Ectodermal cell (in vitro differentiated cells): ENCODE measurements at regions not wholly inside any gene's neighbourhood (a gene's known extent, or its start where the extent isn't known, plus 50 kb on each side); places are given as distances from the start of the nearest gene placed in this dataset.

Experiments used
- H3K27ac ChIP-seq: 2 replicates; pipeline ENCODE4 v1.7.0; 2013; ENCODE audit warnings: mild to moderate bottlenecking, low read depth, low read length; ENCODE audit not compliant: insufficient read depth, poor library complexity, severe bottlenecking
- H3K27me3 ChIP-seq: 2 replicates; pipeline ENCODE4 v1.7.0; 2013; ENCODE audit warnings: mild to moderate bottlenecking, low read length; ENCODE audit not compliant: insufficient read depth, control insufficient read depth, poor library complexity, severe bottlenecking
- H3K36me3 ChIP-seq: one replicate; pipeline ENCODE4 v1.7.0; 2013; ENCODE audit warnings: low read length; ENCODE audit not compliant: control insufficient read depth, insufficient read depth
- H3K4me1 ChIP-seq: one replicate; pipeline ENCODE4 v1.7.0; 2013; ENCODE audit warnings: low read length; ENCODE audit not compliant: control insufficient read depth, insufficient read depth
- H3K4me3 ChIP-seq: 2 replicates; pipeline ENCODE4 v1.7.0; 2013; ENCODE audit warnings: low read depth, low read length, control low read depth; ENCODE audit not compliant: insufficient read depth
- H3K9me3 ChIP-seq: 2 replicates; pipeline ENCODE4 v1.7.0; 2013; ENCODE audit warnings: mild to moderate bottlenecking, low read length, moderate library complexity; ENCODE audit not compliant: control insufficient read depth
- WGBS, 2 experiments: methylation state at CpG; one replicate each; pipeline ENCODE4 v1.1.7; 2013; ENCODE audit warnings: missing lambda C conversion rate in 2 of 2; 5-methylcytosine and 5-hydroxymethylcytosine counted together

- no peak overlapping the region for H3K4me3 ChIP-seq
- WGBS, 2 experiments, result 75 to 79% methylated on average over 4 of the region's 4 CpGs
- H3K27ac ChIP-seq, result peak overlapping the region; percentile 55
- H3K9me3 ChIP-seq, result no peaks in the 10 kb centered on the region
- peaks cover 42% of the 10 kb centered on the region for H3K4me1 ChIP-seq
- H3K36me3 ChIP-seq, result no peaks in the 10 kb centered on the region
- H3K27me3 ChIP-seq, result no peaks in the 10 kb centered on the region
Measured at GRCh38 chr22:42322562-42322926, 52.1 kb upstream of the TCF20 start.

DNA sequence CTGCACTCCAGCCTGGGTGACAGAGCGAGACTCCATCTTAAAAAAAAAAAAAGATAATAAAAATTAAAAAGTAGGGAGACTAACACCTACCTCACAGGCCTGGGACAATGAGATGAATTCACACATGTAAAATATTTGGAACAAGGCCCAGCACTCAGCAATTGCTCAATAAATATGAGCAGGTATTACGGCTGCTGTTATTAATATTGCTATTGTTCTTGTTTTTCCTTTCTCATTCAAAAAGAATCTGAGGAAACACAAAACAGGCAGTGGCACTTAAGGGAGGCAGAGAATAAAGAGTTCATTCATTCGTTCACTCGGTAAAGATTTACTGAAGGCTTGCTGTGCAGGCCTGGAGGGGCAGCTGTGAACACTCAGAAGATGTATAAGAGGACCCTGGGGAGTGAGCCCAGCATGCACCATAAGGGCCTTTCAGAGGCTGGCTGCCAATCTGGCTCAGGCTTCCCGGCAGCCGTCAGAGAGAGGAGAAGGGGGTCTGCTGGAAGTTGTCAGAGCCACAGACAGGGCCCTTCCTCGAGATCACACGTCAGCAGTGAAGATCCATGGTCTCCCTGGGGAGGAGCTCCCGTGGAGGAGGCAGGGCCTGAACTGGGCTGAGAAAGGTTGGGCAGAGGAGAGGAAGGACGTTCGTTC is 51.6 kb upstream of the TCF20 start:
- Histone ChIP-seq H3K27me3 (no peaks in the 10 kb centered on the region), H3K36me3 (no peaks in the 10 kb centered on the region), H3K27ac (peak overlapping the region; percentile 55), H3K4me1 (peaks cover 42% of the 10 kb centered on the region), H3K4me3 (no peak overlapping the region), H3K9me3 (no peaks in the 10 kb centered on the region)
- WGBS, 2 experiments, result 7 to 10% methylated on average over 10 of the region's 11 CpGs

DNA sequence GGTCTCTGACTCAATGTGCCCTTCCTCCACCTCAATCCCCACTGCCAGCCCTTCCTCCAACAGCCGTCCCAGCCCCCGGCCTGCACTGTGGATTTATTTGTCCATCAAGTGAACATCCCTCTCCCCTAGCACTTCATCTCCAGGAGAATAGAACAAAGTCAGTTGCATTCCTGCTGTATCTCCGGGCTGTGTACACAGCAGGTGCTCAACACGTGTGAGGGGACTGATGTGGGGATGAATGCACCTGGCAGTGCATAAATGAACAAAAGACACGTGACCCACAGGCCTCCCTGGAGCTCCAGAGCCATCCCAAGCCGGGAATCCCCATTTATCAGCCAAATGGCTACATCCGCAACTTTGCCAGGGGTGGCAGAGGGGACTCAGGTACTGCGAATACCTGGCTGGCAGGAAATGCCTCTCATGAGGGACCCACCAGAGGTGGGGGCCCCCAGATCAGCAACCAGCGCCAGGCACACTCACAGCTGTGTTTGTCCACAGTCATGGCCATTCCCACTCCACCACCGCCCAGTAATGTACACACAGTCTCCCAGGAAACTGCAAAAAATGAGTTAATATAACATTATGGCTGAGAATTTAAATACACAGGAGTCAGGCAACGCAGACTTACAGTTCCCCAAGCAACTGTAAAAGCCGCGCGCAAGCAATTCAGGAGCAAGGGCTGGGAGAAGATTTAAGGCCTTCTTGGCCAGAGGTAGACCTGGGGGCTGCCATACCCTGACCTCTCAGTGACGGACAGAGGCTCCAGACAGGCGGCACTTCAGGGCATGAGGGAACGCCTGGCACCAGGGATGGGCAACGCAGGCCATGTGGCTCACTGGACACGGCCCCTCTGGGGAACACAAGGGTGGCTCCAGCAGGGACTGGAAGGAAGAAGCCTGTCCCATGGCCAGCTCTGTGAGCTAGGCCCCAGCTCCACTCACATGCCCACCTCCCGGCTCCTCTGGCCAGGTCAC is 50.3 kb upstream of the TCF20 start:
- Histone ChIP-seq H3K27ac (no peak overlapping the region), H3K9me3 (no peaks in the 10 kb centered on the region), H3K27me3 (no peaks in the 10 kb centered on the region), H3K36me3 (no peaks in the 10 kb centered on the region), H3K4me1 (peaks cover 42% of the 10 kb centered on the region), H3K4me3 (no peak overlapping the region)
- 82 to 84% methylated on average over 20 of the region's 20 CpGs for WGBS, 2 experiments
